ENCODE measurements at regions not wholly inside any gene's neighbourhood (a gene's known extent, or its start where the extent isn't known, plus 50 kb on each side); places are given as distances from the start of the nearest gene placed in this dataset.
"Not testable (repeated sequence)": the region's sequence is repeated elsewhere in the genome, so short reads cannot be mapped to it uniquely, and the experiment has no call there.

GRCh38 chr6:144897441-144897921, 612.3 kb downstream of the UTRN start:
- no peak for DNase-seq

GRCh38 chr6:144898052-144898689, 613.0 kb downstream of the UTRN start:
- DNase-seq: no peak

- no peak for DNase-seq
These were observed 613.6 kb downstream of the UTRN start for GRCh38 chr6:144898741-144899140.

- no peak for DNase-seq
These were observed 614.0 kb downstream of the UTRN start for GRCh38 chr6:144899161-144899560.

GRCh38 chr6:144901412-144901811, 616.3 kb downstream of the UTRN start:
- DNase-seq: no peak

GRCh38 chr6:144908004-144908403, 622.9 kb downstream of the UTRN start:
- no peak for DNase-seq

GRCh38 chr6:144909753-144910285, 624.7 kb downstream of the UTRN start:
- DNase-seq: no peak

- DNase-seq: no peak
These were observed 626.2 kb downstream of the UTRN start for GRCh38 chr6:144911322-144911721.

GRCh38 chr6:144912474-144912873, 627.3 kb downstream of the UTRN start:
- no peak for DNase-seq

GRCh38 chr6:144918073-144918472, 632.9 kb downstream of the UTRN start:
- DNase-seq: no peak

- no peak for DNase-seq
These were observed 634.4 kb downstream of the UTRN start for GRCh38 chr6:144919560-144919959.

- DNase-seq: no peak
These were observed 635.3 kb downstream of the UTRN start for GRCh38 chr6:144920391-144920961.

- no peak for DNase-seq
These were observed 636.3 kb downstream of the UTRN start for GRCh38 chr6:144921206-144921975.

GRCh38 chr6:144922120-144922722, 637.1 kb downstream of the UTRN start:
- DNase-seq: no peak

- DNase-seq: not testable (repeated sequence)
These were observed 637.8 kb downstream of the UTRN start for GRCh38 chr6:144922771-144923490.

- DNase-seq: not testable (repeated sequence)
These were observed 638.3 kb downstream of the UTRN start for GRCh38 chr6:144923491-144923787.

GRCh38 chr6:144928847-144929246, 643.7 kb downstream of the UTRN start:
- no peak for DNase-seq

GRCh38 chr6:144929262-144929661, 644.1 kb downstream of the UTRN start:
- no peak for DNase-seq

- no peak for DNase-seq
These were observed 646.3 kb downstream of the UTRN start for GRCh38 chr6:144931172-144932035.

GRCh38 chr6:144932621-144933020, 647.5 kb downstream of the UTRN start:
- no peak for DNase-seq

GRCh38 chr6:144935181-144935580, 650.0 kb downstream of the UTRN start:
- no peak for DNase-seq

GRCh38 chr6:144935661-144936060, 650.5 kb downstream of the UTRN start:
- DNase-seq: no peak

All from activated CD8-positive, alpha-beta memory T cell treated with anti-CD3 and anti-CD28 coated beads, Interleukin-2, amount 50 U/mL, for 48 hours (primary cell).